HepG2 (cell line): ENCODE measurements at regions not wholly inside any gene's neighbourhood (a gene's known extent, or its start where the extent isn't known, plus 50 kb on each side); places are given as distances from the start of the nearest gene placed in this dataset.

Source experiments
- ATAC-seq: fragments of 200-7000 bp; cut with Tn5 transposase; 3 replicates; pipeline ENCODE4 v1.9.1; 2020; ENCODE audit warnings: mild to moderate bottlenecking, moderate library complexity
- BruUV-seq: library from RNA; stranded (reverse); fragments of 400-500 nt; replicated peaks from 2 replicates; lab custom pipeline; 2021; lab: Mats Ljungman, UMichigan
- CTCF ChIA-PET: fragments of 300-600 bp; formaldehyde crosslinking; extraction: SDS; loops from one replicate; lab custom pipeline; 2021; ENCODE audit warnings: low total read pairs, inconsistent platforms, low intra/inter-chr PET ratio; lab: Yijun Ruan, JAX
- POLR2A ChIA-PET: fragments of 350-600 bp; sonication (Branson Sonifier 250); formaldehyde crosslinking; loops from one replicate; lab custom pipeline; 2020; ENCODE audit warnings: antibody characterized with exemption, inconsistent platforms; lab: Yijun Ruan, JAX
- DNase-seq: peaks from one replicate; pipeline ENCODE4 v3.0.0-alpha.2; 2015; ENCODE audit warnings: low spot score
- FAIRE-seq: peaks from 3 replicates; lab custom pipeline; 2011; peaks lifted over from hg19 to GRCh38; lab: Jason Lieb, UNC
- H2AFZ ChIP-seq: one replicate; pipeline ENCODE4 v1.6.1; 2011; ENCODE audit warnings: low read length, inconsistent platforms
- H3K27ac ChIP-seq: fragments of 300-600 bp; 3 replicates; pipeline ENCODE4 v1.8.0; 2011; ENCODE audit warnings: mixed run types, mild to moderate bottlenecking, mixed read lengths, low read length, inconsistent platforms; ENCODE audit not compliant: insufficient read depth; ENCODE audit errors: extremely low read length
- H3K27me3 ChIP-seq, 2 experiments: fragments of 200-600 bp in 1 of 2; 2 replicates in 1 of 2; 3 replicates in 1 of 2; pipeline versions ENCODE4 v1.6.0 to v1.8.0; 2011; ENCODE audit warnings: low read length in 2 of 2, mild to moderate bottlenecking in 2 of 2, moderate library complexity in 2 of 2, inconsistent platforms in 1 of 2; ENCODE audit not compliant: insufficient read depth in 2 of 2, control insufficient read depth in 1 of 2
- H3K36me3 ChIP-seq, 2 experiments: fragments of 200-600 bp in 1 of 2; replicated peaks in 1 of 2; 2 replicates in 1 of 2; 3 replicates in 1 of 2; pipeline versions ENCODE4 v1.5.1 to v1.8.0; 2011; ENCODE audit warnings: low read length in 2 of 2, inconsistent platforms in 1 of 2; ENCODE audit not compliant: insufficient read depth in 2 of 2, control insufficient read depth in 1 of 2
- H3K4me1 ChIP-seq: 2 replicates; pipeline ENCODE4 v1.5.1; 2012; ENCODE audit warnings: low read length, inconsistent platforms; ENCODE audit not compliant: insufficient read depth
- H3K4me2 ChIP-seq: 2 replicates; pipeline ENCODE4 v1.6.0; 2011; ENCODE audit warnings: low read depth, low read length, inconsistent platforms
- H3K4me3 ChIP-seq, 3 experiments: fragments of 200-600 bp in 1 of 3; sonication (generic), shearing (Covaris generic) in 1 of 3; replicated peaks in 1 of 3; 2 replicates each; pipeline ENCODE4 v1.5.1; 2011 to 2016; ENCODE audit warnings: low read length in 3 of 3, inconsistent platforms in 2 of 3, low read depth in 2 of 3, mild to moderate bottlenecking in 2 of 3, control low read depth in 1 of 3, mixed read lengths in 1 of 3; ENCODE audit not compliant: insufficient read depth in 1 of 3
- H3K79me2 ChIP-seq: one replicate; pipeline ENCODE4 v1.6.1; 2011; ENCODE audit warnings: low read length, inconsistent platforms; ENCODE audit not compliant: insufficient read depth
- H3K9ac ChIP-seq: 2 replicates; pipeline ENCODE4 v1.6.0; 2011; ENCODE audit warnings: mild to moderate bottlenecking, low read depth, low read length, inconsistent platforms; ENCODE audit not compliant: insufficient read depth
- H3K9me3 ChIP-seq: 2 replicates; pipeline ENCODE4 v1.5.1; 2012; ENCODE audit warnings: mild to moderate bottlenecking, low read length
- H4K20me1 ChIP-seq: 2 replicates; pipeline ENCODE4 v1.6.0; 2011; ENCODE audit warnings: inconsistent platforms, mild to moderate bottlenecking, low read length, moderate library complexity; ENCODE audit not compliant: insufficient read depth
- TSC22D2 ChIP-seq: sonication (generic); formaldehyde crosslinking; IDR thresholded peaks from 2 replicates; pipeline ENCODE4 v1.5.1; 2020; ENCODE audit warnings: missing genetic modification reagents, mild to moderate bottlenecking, borderline replicate concordance
- ZFX ChIP-seq: sonication (generic); formaldehyde crosslinking; IDR thresholded peaks from 2 replicates; pipeline ENCODE4 v1.4.0; 2020; ENCODE audit warnings: mild to moderate bottlenecking, low read depth, missing genetic modification reagents, moderate library complexity
- ZNF329 ChIP-seq: sonication (generic); formaldehyde crosslinking; IDR thresholded peaks from 2 replicates; pipeline ENCODE4 v1.9.0; 2021; ENCODE audit warnings: low read depth, mild to moderate bottlenecking, missing genetic modification reagents
- ZNF564 ChIP-seq: sonication (generic); formaldehyde crosslinking; IDR thresholded peaks from 2 replicates; pipeline ENCODE4 v1.8.1; 2023; ENCODE audit warnings: mild to moderate bottlenecking, missing genetic modification reagents
- ZNF770 ChIP-seq: sonication (generic); formaldehyde crosslinking; IDR thresholded peaks from 2 replicates; pipeline ENCODE4 v1.5.0; 2020; ENCODE audit warnings: mild to moderate bottlenecking, missing genetic modification reagents
- WGBS: methylation state at CpG from one replicate; pipeline ENCODE4 v1.1.6; 2017; ENCODE audit warnings: low lambda C conversion rate; 5-methylcytosine and 5-hydroxymethylcytosine counted together
- in situ Hi-C: cut with HindIII; loops from 2 replicates; pipeline ENCODE4 v1.10.0; 2017; ENCODE audit warnings: low pct_unique_long_range_greater_than_20kb; ENCODE audit not compliant: extremely low pct_ligation_motif_present
- intact Hi-C: fragments of 100-400 bp; cut with micrococcal nuclease; formaldehyde crosslinking; loops from one replicate; pipeline ENCODE4 v1.10.0; 2022; ENCODE audit not compliant: unreplicated experiment

GRCh38 chr3:159788291-159788690, 200.3 kb upstream of the IL12A start (continued):
- TF ChIP-seq ZNF329 (CRISPR knock-in tag) (no peak), ZFX (no peak)
- TF ChIP-seq, all 625 proteins: peak for 0

- no peak overlapping the region for H3K4me3 ChIP-seq
- TF ChIP-seq ZNF770 (CRISPR knock-in tag) (no peak), ZNF564 (CRISPR knock-in tag) (no peak), TSC22D2 (CRISPR knock-in tag) (no peak)
- 34% methylated on average over 4 of the region's 4 CpGs for WGBS
- H3K27ac ChIP-seq, result no peak overlapping the region
- intact Hi-C loops (no loop called here), in situ Hi-C loops (no loop called here)
- H3K4me2 ChIP-seq, result 0 out of 2 replicates have a peak overlapping the region, but pooled peaks have one; percentile 63
- peaks cover 71% of the 10 kb centered on the region for H3K4me1 ChIP-seq
- no peaks in the 10 kb centered on the region for H3K36me3 ChIP-seq
- H3K9me3 ChIP-seq, result no peaks in the 10 kb centered on the region
- ChIA-PET POLR2A (no interaction called here), CTCF (no interaction called here)
- DNase-seq (no peak), FAIRE-seq (no peak), ATAC-seq (no peak)
- no TSS peak for BruUV-seq
- no peaks in the 10 kb centered on the region for H3K27me3 ChIP-seq
- no peaks in the 10 kb centered on the region for H3K79me2 ChIP-seq
- H4K20me1 ChIP-seq, result no peaks in the 10 kb centered on the region
- no peak overlapping the region for H2AFZ ChIP-seq
- no peak overlapping the region for H3K9ac ChIP-seq
Observed at GRCh38 chr3:159789017-159789416, 199.6 kb upstream of the IL12A start.
